ENCODE measurements at regions not wholly inside any gene's neighbourhood (a gene's known extent, or its start where the extent isn't known, plus 50 kb on each side); places are given as distances from the start of the nearest gene placed in this dataset.

DNA sequence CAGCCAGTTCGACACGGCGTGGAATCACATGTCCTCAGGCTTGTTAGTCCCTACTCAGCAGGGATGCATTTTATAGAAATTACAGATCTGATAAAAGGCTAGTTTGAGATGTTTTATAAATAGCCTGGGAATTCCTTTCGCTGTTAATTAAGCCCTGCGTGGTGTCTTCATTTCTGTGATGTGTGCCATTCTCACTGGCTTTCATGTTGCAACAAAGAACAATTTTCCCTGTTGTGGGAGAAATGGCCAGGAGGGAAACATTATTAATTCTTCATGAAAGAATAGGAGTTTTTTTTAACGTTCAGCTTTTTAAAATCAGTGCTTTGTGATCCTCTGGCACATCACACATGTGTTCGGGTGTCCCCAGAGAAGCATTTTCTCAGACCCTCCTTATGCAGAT, 427.3 kb upstream of the FRG1 start:
- TF ChIP-seq, protein P1, sequence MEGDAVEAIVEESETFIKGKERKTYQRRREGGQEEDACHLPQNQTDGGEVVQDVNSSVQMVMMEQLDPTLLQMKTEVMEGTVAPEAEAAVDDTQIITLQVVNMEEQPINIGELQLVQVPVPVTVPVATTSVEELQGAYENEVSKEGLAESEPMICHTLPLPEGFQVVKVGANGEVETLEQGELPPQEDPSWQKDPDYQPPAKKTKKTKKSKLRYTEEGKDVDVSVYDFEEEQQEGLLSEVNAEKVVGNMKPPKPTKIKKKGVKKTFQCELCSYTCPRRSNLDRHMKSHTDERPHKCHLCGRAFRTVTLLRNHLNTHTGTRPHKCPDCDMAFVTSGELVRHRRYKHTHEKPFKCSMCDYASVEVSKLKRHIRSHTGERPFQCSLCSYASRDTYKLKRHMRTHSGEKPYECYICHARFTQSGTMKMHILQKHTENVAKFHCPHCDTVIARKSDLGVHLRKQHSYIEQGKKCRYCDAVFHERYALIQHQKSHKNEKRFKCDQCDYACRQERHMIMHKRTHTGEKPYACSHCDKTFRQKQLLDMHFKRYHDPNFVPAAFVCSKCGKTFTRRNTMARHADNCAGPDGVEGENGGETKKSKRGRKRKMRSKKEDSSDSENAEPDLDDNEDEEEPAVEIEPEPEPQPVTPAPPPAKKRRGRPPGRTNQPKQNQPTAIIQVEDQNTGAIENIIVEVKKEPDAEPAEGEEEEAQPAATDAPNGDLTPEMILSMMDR (IDR thresholded peaks at IDR 0.05), result no peak
- TF ChIP-seq POLR2AphosphoS5 (IDR thresholded peaks at IDR 0.05) (no peak), POLR2A (IDR thresholded peaks at IDR 0.05) (no peak)
